NCI-H2227 (cell line): ENCODE measurements at regions not wholly inside any gene's neighbourhood (a gene's known extent, or its start where the extent isn't known, plus 50 kb on each side); places are given as distances from the start of the nearest gene placed in this dataset.

ENCODE experiments used
- DNase-seq: peaks from one replicate; lab custom pipeline; 2025; ENCODE audit not compliant: unreplicated experiment; lab: John Stamatoyannopoulos, UW

DNA sequence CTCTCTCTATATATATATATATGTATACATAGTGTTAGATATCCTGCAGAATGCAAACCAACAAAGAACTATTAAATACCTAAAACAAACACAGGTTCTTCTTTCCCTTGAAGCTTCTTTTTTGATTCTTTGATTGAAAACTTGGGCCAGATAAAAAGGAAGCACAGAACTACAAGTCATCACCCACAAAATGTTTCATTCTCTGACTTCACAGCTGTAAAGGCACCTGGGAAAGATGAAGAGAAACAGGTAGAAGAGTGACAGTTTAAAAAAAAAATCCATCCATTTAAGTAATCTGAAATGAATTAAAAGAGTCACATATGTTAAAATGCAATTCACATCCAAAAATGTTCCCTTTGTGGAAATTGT lies 90.7 kb upstream of the FNDC3A start:
- no peak for DNase-seq

DNA sequence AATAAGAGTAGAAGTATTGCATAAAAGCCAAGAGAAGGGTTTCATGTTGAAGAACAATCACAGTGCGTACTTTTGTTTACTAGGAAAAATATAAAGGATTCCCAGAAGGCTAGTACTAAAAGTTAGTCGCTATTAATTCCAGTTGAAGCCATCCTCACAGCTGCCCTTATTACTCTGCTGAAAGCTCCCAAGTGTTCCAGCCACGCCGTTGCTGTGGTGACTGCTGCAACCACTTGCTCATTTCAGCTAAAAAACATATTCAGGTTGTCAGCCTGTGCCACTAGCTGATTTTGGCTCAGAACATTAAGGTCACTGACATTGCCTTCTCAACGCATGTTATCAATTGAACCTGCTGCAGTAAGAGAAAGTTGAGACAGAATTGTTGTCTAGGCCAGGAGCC lies 87.1 kb upstream of the FNDC3A start:
- no peak for DNase-seq

DNA sequence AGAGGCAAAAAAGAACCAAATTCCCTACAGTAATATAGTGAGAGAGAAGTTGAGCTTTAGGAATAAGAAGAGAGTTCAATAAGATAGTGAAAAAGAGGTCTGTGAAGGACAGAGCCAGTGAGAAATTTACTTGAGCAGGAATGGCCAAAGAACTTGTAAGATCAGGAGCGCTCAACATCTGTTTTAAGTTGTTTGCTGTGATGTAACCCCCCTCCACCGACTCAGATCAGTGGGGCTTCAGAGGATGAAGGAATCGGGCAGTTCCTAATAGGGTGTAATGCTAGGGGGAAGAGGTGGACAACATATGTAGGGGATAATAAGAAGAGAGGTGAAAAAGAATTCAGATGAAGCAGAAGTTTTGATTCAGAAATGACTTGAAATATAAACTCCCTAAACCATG lies 85.3 kb upstream of the FNDC3A start:
- DNase-seq: no peak

DNA sequence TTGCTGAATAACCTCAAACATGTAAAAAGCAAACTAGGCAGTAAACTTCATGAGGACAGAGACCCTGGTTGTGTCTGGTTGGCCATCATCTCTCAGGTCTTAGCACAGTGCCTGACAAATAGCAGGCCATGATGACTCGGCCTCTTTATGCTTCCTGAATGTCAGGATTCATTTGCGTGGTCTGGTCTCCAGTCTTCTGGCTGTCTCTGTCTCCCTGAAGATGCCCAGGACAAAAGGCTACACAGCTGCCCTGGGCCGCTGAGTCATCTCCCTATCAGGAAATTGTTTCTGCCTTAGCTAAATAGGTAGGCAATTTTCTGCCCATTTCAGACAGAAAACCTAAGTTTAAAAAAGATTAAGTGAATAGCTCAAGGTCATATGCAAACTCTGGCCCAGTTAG lies 84.1 kb upstream of the FNDC3A start:
- no peak for DNase-seq

DNA sequence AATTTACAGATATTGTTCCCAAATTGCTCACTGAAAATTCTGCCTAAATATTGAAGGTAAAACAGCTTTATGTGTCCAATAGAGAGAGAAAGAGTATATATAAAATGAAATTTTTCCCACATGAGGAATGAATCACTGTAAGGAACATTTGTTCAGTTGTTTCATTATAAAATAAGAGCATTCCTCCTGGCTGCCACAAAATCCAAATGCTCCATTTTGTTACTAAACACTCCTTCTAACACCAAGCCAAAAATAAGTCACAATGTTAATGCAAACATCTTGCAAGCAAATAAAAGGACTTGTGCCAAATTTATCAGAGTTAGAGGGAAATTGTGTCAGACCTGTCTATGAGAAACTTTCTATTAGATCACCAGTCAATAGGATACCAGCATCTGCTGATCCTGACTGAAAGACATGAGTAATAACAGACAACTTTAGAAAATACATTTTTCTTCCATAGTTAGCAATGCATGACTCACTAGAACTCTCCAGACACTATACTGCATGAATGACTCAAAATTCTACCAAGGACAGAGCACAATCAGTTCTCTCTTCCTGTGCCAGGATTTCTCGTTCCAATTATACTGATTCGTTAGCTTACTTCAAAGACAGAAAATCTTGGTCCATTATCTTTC lies 83.5 kb upstream of the FNDC3A start:
- DNase-seq: no peak

DNA sequence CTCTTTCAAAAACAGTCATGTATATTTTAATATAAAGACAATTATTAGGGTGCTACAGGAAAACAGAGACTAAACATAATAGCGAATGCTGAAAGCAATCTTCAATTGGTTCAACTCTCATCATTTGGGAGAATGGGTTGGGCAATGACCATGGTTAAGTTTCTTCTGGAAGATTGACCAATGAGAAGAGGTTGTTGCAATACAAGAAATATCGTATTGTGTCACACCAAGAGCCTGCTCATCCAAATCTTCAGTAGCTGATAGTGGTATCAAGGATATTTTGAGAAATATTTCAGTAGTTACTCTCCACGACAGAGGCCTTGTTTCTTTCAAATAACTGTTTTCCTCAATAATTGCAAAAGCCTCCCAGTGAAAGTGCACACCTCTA lies 83.0 kb upstream of the FNDC3A start:
- no peak for DNase-seq

DNA sequence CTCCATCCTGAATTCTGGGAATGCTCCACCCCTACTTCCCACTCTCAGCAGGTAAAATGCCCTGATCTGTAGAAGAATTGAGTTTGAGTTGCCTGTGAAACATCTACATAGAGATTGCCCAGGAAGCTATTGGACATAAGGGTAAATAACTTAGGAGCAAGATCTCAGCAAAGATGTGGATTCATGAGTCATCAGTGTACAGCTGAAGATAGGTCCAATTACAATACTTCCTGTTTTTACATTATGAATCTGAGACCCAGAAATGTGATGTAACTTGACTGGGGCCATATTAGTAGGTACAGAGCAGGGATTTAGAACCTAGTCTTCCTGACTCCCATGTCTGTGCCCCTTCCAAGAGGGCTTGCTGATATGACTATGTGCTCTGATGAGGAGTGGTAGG lies 79.4 kb upstream of the FNDC3A start:
- DNase-seq: no peak

DNA sequence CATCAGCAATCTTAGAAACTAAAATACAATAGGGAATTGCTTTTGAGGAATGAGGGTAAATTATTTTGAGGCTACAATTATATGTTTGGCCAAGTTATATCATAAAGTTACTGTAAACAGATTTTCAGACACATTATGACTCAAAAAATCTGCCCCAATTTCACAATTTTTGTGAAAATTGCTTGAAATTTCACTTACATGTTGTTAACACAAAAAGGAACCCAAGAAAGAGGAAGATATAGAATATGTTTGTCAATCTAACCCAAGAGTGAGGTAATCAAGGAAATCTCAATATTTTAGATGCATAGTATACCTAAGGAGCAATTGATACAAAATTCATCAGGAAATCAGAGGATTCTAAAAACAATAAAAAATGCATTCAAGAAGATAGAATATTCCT lies 73.9 kb upstream of the FNDC3A start:
- DNase-seq: no peak

DNA sequence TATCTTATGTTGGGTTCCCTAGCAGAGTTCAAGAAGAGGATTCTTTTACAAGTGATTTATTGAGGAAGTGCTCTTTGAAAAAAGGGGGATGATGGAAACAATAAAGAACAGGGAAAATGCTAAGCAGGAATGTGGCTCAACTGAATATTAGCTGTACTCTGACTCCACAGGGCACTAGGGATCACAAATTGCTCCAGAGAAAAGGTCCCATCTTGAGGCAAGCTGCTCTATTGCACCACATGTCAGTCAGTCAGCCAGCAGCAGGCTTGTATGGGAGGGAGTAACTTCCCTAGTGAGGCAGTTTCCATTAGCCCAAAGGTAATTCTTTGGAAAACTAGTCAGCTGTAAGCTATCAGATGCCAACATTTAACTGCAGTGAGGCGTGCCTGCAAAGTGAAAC lies 73.3 kb upstream of the FNDC3A start:
- DNase-seq: no peak

DNA sequence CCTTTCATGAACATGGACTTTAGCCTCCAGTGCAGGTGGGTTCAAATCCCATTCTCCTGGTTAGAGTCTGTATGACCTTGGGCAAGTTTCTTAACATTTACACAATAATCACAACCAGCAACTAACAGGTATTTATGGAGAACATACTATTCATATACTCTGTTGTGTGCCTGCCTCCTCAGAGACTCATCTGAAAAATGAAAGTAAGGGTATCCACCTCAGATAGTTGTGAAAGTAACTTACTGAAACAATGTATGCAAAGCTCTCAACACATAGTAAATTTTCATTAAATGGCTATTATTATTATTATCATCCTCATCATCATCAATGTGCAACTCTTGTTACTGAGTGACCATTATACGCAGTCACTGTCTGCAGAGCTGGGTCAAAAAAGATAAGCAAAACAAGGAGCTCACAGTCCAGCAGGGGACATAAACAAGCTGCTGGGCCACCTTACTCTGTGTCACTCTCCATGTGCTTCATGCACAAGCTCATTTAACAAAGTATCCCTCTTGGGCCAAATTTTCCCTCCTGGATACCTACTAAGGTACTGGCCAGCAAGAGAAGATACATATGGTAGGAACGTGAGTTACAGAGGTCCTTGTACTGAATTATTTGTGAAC lies 70.9 kb upstream of the FNDC3A start:
- no peak for DNase-seq

DNA sequence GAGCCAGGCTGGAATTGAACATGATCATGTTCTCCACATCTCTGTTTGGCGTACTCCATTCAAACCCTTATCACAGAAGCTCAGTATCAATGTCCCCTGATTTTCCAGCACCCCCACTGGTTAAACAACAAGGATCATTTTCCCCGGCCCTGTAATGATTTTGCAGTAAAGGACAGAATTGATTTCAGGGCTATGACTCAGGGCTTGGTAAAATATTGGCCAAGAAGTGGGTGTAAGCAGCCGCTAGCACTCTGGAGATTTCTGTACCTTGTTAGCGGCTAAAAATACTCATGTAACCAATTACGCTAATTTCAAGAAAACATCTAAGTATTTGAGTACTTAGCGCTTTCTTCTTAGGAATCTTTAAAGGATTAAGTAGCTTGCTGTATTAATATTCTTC lies 69.5 kb upstream of the FNDC3A start:
- DNase-seq: no peak

DNA sequence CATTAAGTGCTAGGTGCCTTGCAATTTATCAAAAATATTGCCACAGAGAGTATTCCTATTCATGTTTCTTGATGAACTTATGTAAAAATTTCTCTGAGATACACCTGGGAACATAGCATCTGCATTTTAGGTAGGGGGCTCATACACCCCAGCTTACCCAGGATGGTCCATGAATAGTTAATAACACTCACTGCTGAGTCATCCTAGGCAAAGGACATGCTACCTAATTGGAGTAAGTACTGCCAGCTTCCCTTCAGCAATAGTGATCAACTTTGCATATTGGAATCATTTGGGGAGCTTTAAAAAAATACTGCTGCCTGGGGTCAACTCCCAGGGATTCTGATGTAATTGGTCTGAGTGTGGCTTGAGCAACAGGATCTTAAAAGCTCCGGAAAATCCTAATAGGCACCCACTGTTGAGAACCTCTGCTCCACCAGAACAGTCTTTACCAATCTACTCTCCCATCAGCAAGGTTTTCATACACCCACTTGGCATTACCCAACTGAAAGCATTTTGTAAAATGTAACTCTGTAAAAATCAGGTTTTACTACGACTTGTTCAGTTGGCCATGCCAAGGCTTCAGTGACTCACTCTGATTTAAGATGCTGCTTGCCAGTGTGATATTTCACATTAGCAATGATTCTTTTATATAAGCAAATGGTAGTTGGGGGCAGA lies 67.2 kb upstream of the FNDC3A start:
- no peak for DNase-seq

DNA sequence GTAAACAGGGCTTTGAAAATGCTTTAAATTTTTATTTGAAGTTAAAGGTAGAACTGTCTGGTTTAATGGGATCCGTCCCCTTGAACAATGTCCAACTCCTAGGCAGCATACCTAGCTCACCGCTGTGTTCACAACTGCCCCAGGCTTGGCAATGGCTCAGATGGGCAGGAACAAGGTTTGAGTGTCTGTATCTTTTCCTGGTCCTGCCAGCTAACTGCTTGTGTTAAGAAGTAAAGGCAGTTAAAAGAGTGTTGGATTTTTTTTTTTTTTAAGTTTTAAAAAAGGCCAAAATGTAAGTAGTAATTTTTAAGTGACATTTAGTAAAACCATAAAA lies 66.7 kb upstream of the FNDC3A start:
- DNase-seq: no peak

DNA sequence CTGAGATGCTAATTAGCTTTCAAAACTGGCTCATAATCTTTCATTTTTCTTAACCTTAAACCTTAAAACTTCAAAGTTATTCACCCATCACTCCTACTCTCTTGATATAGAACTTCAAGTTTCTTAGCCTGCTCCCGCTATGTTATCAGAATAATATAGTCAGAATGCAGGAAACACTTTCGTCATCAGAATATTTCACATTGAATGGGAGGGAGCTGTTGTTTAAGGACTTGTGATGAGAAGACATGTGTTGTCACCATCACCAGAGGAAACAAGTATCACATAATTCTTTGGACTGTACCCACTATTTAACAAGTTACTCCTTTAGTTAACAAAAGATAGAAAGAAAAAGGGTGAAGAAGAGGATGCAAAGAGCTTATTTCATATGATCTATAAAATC lies 65.0 kb upstream of the FNDC3A start:
- no peak for DNase-seq

DNA sequence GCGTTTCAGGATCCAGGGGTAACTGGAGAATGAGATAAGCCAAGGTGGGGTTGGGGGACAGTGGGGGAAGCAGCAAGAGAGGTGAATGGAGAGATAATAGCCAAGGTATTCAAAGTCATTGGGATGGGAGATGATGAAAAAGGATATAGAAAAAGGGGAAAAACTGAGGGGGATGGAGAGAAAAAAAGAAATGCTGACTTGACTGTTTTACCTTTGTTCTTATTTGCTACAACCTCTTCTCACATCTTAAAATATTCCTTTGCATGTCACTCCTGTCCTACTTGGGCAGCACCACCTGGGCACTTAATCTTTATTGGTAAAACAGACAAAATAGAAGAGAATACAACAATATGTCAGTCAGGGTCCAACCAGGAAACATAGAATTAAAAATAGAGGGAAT lies 56.0 kb upstream of the FNDC3A start:
- no peak for DNase-seq

DNA sequence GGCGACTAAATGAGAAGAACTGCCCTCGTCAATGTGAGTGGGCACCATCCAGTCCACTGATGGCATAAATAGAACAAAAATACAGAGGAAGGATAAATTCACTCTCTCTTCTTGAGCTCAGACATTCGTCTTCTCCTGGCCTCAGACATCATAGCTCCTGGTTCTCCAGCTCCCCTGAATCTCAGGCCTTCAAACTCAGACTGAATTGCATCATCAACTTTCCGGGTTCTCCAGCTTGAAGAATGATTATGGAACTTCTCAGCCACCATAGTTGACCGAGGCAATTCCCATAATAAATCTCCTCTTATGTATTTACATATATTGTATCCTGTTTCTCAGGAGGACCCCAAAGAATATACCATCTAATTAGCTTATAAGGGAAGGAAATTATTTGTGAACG lies 55.0 kb upstream of the FNDC3A start:
- no peak for DNase-seq

DNA sequence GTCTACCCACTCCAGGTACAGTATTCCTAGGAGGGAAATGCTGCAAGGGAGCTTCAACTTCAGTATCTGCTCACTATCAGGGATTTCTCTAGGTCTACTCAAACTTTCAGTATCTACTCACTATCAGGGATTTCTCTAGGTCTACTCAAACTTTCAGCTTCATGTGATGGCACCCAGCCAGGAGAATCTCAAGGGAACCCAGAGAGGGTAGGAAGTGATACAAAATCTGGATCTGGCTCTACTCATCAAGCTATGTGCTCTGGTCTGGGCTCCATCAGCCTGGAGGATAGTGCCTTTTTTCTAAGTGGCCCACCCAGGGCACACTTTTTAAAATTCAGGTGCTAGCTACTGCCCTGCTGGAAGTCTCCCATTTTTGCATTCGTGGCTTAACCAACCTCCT lies 52.3 kb upstream of the FNDC3A start:
- no peak for DNase-seq

DNA sequence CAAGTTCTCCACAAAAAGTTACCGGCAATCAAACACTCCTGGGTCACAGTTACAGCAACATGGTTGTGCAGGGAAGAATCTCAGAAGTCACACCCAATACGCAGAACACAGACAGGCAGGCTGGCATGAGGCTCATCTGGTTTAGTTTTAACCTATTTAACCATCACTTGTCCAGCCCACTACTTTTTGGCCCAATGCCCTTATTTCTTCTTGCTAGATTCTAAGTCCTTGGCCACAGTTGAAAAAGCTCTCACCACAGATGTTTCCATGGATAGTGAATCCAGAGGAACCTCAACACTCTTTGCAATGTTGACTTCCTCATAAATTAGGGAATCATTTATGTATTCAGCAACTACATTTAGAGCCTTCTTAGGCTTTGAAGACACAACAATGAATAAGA lies 50.7 kb upstream of the FNDC3A start:
- no peak for DNase-seq
